Pulmonary artery endothelial cell (primary cell): ENCODE measurements at regions not wholly inside any gene's neighbourhood (a gene's known extent, or its start where the extent isn't known, plus 50 kb on each side); places are given as distances from the start of the nearest gene placed in this dataset.

ENCODE experiments used
- DNase-seq: peaks from one replicate; pipeline ENCODE4 v3.0.0-alpha.2; 2011; ENCODE audit warnings: low read depth, low spot score

DNA sequence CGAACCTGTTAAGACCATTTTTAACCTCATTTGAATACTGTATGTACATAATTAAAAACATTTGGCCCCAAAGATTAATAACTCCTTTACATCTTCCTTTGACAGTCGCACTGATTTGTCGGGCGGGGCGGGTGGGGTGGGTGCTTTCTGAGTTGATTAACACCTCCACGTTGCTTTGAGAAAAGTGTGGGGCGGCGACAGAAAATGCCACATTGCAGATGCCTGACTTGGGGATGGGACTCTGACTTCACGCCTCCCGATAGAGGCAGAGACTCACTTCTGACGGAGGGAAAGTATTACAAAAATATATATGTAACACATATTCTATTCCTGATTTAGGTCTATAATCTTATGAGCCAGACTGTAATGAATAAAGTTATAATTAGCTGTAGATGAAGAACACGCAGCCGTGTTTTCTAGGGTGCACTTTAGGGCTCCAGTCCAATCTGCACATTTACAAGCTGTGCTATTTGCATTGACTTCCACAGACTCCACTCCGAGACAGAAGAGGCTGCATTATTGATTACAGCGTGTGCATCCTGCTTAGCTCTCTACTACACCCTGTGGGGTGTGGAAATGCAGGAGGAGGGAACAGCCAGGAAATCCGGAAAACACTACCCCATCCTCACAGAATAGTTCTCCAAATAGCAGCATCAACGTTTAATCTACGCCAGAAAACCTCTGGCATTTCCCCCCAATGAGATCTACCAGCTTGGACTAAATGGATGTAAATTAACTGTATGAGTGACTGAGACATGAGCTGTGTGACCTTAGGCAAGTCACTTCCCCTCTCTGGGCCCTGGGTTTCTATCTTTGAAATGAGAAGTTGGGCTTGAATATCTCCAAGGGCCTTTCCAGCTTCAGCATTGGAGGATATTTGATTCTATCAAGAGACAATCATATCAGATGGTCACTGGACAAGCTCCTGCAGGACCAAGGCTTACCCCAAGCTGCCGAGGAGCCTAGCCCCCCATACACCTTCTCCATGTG is 308.0 kb downstream of the RRAGC start:
- no peak for DNase-seq

DNA sequence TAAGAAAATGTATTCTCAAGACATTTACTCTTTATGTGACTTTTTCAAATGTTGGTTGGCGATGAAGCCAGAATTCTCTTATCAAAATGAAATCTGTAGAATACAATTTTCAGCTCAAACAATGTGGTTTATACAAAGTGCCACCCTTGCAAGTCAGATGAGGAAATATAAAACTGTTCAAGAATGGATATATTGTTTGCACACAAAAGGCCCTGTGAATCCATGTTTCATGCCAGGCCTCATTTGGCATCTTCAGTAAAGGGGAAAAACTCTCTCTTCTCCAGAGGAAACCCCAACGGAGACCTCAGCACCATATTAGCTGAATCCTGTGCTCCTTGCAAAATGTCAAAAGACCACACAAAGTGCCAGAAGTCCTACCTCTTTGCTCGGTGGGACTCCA is 310.4 kb downstream of the RRAGC start:
- DNase-seq, result no peak

DNA sequence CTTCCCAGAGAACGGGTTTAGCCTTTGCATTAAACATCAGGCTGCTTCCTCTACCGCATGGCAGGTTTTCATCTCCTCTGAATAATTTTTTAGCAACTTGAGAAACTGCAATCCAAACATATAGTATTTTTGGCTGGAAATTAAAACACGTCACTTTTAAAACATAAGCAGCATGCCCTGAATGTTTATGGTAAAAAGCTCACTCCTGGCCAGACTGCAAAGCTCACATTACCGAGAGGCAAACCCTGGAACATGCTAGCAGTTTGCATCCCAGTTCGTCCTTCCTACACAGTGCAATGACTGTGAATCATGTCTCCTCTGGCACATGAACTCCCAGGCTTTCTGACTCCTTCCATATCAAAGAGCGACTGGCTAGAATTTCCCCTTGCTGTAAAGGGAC is 312.3 kb downstream of the RRAGC start:
- DNase-seq, result no peak

DNA sequence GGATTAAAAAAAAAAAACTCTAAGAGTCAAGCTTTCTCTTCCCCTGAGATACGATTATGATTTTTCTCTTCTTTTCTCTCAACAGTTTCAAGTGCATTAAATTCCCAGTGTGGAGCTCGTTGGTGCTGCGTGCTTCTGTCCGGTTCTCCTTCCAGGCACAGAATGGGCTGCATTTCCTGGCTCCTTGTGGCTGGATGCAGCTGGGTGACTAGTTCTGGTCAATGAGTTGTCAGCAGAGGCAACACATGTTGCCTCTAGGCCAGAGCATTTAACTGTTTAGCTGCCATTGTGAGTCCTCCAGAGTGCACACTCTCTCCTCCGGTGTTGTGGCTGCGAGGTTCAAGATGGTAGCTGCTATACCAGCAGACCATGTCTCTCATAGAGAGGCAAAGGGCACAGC is 312.9 kb downstream of the RRAGC start:
- no peak for DNase-seq

DNA sequence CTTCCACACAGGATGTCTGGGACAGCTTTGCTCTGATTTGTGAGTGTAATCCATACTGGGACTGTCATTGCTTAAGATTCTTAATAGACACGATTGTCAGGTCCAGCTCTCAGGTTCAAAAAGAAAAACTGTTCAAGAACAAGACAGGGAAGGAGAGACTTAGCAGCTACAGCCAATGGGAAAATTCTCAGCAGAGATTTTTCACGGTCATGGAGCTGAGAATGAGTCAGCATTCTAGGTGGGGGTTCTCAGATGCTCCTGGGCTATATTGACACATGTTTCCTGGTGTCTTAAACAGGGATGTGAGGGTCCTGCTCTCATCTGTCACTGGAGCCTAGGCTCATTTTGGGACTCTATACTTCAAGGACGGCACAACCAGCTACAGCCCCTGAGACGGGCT is 318.3 kb downstream of the RRAGC start:
- no peak for DNase-seq

DNA sequence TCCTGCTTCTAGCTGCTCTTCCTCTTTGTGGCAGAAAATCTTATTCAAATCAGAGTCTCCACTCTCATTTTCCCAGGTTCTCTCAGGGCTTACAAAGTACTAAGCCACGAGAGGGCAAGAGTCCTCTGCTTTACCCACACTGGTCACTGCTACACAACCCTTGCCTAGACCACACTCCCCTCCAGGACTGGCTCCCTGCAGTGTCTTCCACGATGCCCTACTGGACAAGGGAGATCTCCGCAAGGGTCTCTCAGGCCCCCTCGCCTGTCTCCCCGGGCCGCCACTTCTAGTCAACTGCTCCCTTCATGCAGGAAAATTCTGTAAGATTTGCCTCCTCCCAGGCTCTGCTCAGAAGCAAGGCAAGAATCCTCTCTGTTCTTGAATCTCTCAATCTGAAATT is 319.6 kb downstream of the RRAGC start:
- DNase-seq, result no peak

DNA sequence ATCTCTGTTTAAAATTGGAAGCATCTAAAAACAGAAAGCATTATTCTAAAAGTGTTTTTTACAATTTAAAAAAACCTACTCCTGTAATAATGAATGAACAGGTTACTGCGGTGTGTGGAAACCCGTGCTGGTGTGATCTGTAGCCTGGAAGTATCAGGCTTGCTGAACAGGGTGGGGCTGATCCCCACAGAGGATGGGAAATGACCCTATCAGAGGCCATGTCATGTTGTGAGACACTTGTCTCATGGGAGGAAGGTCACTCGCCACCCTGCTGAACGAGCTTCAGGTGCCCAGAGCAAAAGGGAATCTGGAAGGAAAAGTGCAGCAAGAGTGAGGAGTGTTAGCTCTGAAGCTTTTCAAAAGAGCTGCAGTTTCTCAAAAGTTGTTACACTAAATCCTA is 320.7 kb downstream of the RRAGC start:
- DNase-seq, result no peak

DNA sequence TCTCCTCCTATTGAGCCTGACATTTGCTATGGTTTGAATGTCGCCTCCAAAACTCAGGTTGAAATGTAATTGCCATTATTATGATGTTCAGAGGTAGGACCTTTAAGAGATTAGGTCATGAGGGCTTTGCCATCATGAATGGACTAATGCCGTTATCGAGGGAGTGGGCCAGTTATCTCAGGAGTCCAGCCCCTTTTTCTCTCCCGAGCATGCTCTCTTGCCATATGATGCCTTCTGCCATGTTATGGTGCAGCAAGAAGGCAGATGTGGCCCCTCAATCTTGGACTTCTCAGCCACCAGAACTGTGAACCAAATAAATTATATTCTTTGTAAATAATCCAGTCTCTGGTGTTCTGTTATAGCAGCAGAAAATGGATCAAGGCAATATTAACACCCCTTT is 323.5 kb downstream of the RRAGC start:
- DNase-seq, result no peak

DNA sequence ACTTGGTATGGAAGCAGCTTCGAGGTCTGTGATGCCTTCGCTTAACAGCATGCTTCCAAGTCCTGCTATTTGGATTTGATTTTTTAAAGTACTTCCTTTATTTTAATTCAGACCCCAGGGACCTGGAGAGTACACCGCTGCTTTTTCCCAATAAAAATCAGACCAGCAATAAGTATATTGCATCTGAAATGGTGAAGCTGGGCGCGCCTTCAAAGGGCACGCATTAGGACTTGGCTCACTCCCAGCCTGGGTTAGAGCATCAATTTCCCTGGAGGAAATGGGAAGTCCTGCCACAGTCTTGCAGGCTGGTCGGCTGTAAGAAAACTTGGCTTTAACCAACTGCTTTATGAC is 325.1 kb downstream of the RRAGC start:
- DNase-seq, result no peak

DNA sequence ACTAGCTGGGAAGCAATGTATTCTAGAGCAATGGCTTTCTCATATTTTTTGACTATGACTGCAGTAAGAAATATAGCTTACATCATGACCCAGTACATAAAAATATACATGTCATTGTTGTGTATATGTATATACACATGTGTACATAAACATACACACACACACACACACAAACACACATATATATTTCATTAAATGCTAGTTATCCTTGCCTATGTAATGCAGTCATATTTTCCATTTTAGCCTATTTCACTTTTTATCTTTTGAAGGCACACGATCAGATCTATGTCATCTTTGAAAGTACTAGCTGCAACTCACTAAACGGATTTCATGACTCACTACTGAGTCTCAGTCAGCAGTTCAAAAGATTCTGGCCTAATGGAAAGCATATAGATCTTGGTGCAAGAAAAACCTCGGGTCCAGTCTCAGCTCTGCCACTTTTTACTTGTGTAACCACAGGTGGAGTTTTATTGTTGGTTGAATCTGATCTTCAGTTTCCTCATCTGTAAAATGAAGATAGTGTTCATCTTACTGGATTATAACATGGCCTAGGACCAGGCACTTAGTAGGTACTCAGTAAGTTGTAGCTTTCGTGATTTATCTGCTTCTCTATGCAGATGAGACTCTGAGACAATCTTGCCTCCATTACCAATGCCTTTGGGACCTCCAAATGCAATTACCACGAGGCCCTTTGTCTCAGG is 325.6 kb downstream of the RRAGC start:
- no peak for DNase-seq

DNA sequence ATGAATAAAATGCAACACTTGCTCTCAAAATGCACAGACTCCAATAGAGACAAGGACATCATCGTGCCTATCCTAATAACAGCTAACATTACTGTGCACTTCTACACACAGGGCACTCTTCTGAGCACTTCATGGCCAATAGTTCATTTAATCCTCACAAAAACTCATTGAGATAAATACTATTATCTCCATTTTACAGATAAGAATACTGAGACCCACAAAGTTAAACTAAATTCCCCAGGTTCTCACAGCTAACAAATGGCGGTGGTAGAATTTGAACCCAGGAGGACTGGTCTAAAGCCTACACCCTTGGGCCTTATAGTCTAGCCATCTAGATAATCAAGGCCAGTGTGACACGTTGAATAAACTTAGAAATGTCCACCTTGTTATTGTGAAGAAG is 328.6 kb downstream of the RRAGC start:
- no peak for DNase-seq

DNA sequence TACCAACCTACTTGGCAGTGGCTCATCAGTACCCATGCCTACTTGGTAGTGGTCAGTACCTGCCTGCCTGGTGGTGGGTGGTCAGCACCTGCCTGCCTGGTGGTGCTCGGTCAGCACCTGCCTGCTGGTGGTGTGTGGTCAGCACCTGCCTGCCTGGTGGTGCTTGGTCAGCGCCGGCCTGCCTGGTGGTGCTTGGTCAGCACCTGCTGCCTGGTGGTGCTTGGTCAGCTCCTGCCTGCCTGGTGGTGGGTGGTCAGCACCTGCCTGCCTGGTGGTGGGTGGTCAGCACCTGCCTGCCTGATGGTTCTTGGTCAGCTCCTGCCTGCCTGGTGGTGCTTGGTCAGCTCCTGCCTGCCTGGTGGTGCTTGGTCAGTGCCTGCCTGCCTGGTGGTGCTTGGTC is 329.6 kb downstream of the RRAGC start:
- DNase-seq, result no peak

DNA sequence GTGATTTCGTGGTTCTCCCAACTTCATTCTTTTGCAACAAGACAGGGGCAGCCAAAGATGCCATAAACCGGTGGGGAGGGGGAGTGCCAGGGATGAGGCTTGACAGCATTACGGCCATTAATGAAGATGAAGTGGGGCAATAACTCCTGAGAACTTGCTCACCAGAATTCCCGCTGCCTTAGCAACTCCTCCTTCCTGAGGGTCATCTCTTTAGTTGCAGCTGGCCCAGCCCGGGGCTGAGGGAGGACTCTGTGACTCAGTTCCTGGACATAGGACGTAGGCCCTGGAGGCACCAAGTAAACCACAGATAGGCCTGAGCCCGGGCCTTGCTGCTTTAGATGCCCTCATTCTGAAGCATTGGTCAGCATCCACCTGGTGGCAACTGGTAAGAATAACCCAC is 330.2 kb downstream of the RRAGC start:
- DNase-seq, result no peak

DNA sequence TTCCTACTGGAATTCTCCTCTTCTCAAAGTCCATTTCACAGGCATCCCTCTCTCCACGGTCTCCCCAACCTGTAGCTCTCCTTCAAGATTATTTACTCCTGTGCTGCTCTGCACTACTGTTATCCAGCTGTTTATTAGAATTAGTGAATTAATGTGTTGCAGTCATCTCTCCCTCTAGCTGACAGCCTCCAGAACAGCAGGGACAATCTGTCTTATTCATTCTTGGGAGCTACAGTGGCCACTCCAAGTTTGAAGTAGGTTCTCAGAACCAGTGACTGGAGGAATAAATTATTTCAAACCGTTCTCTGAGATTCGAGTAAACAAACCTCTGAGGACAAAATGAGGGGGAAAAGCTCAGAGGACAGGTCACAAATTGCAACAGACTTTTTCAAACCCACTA is 330.9 kb downstream of the RRAGC start:
- DNase-seq, result no peak

DNA sequence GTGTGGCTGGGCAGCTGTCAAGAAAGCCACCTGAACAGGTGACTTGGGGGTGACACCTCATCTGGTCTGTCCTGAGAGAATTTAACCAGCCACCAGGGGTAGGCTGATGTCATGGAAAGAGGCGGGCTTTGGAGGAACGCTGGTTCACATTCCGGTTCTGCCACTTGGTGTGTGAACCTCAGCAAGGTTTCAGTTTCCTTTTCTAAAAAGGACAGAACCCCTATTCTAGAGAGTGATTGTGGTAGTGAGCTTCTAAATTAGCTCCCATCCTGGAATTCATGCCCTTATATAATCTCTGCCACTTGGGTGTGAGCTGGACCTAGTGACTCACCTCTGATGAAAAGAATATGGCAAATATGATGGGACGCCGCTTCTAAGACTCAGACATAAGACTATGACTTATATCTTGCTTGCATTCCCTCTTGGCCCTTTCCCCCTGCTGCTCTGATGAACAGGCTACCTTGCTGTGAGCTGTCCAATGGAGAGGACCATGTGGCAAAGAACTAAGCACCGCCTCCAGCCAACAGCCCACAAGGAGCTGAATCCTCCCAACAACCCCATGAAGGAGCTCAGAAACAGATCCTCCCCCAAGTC is 332.1 kb downstream of the RRAGC start:
- DNase-seq, result no peak

DNA sequence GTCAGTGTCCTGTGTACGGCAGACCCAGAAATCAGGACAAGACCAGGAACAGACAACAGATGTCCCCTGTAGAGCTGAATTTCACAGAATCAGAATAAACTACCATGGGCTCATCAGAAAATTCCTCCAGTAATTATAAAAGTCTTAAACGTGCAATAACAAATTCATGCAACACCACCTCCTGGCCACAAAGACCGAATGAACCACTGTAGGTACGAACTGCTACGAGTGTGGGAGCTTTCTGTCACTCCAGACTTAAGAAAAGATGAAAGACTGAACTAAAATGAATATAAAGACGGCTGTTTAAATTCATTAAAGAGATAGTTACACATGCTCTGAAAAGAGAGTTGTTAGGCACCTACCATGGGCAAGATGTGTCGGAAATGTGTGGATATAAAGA is 333.5 kb downstream of the RRAGC start:
- DNase-seq, result no peak

DNA sequence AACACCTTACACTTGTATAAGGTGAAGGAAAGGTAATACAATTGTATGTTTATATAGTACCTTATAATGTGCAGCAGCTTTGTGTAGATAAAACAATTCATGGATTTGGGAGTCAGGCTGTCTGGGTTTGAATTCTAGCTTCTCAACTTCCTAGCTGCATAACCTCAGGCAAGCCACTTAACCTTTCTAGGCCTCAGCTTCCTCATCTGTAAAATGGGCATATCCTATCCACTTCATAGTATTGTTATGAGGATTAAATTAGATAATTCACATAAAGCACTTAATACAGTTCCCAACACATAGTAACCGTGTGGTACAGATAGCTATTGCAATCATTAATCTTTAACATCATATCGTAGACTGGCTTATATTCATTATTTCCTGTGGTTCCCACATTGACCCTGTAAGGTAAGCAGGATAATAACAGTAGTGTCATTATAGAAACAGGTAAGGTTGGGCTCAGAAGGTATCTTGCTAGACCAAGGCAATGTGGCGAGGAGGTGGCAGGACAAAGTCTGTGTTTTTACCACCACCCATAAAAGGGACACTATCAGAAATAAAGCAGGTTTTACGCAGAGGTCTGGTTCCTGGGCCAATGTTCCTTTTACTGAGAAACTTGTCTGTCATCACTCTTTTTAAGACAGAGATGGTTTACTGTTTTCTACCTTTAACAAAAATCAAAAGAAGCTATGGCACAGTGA is 334.1 kb downstream of the RRAGC start:
- no peak for DNase-seq

DNA sequence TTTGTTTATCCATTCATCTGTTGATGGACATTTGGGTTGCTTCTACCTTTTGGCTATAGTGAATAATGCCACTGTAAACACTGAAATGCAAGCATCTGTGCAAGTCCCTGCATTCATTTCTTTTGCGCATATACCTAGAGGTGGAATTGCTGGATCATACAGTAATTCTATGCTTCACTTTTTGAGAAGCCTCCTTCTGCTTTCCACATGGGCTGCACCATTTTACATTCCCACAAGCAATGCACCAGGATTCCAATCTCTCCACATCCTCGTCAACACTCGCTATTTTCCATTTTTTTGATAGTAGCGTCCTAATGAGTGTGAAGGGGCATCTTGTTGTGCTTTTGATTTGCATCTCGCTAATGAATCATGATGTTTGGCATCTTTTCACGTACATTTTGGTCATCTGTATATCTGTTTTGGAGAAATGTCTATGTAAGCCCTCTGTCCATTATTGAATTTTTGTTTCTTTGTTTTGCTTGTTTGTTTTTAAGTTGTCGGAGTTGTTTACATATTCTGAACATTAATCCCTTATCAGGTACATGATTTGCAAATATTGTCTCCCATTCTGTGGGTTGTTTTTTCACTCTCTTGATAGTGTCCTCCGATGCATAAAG is 335.4 kb downstream of the RRAGC start:
- DNase-seq, result no peak

DNA sequence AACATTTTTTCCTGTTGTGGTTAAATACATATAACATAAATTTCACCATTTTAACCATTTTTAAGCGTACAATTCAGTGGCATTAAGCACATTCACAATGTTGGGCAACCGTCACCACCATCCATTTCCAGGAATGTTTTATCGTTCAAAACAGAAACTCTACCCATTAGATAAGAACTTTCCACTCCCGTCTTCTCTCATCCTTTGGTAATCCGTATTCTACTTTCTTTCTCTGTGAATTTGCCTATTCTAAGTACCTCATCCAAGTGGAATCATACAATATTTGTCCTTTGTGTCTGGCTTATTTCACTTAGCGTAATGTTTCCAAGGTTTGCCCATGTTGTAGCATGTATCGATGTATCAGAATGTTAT is 336.0 kb downstream of the RRAGC start:
- no peak for DNase-seq

DNA sequence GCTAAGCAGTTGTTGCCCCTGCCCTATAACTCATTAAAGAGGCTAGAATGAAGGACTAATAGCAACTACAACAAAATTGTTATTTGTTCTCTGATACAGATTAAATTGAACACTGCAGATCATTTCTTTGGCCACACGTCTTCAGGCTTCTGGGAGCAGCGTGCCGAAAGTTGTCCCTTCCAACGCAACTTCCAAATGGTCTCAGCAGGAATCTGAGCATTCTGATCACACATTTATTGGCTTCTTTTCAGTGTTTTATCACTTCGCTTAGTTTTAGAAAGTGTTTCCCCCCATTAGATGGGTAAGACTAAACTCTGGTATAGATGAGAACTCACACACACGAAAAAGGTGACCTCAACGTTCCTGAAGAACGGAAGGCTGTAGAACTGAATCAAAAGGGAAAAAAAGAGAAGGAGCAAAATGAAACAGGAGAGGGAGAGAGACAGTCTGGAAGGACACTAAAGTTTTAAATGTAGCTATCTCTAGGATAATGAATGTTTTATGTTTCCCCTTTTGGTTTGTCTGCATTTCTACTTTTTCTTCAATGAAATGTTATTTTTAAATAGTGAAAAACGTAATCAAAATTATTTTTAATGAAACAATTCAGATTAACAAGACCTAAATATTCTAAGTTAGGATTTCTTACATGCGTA is 336.5 kb downstream of the RRAGC start:
- no peak for DNase-seq

DNA sequence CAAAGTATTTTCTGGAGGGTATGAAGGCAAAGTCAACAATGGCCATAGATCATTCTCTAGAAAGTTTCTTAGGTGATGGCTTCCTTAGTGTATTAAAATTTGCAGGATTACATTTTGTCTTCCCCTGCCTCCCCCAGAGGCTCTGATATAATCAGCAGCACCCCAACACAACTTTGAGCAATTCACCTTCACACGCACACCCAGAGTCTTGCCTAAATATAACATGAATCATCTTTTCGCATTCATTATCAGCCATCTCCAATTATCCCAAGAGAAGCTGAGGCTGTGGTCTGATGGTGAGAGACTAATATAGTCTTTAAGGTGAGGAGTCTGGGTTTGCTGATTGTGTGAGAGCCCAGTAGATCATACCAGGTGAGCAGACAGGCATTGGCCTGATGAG is 343.0 kb downstream of the RRAGC start:
- no peak for DNase-seq
